Endothelial cell (in vitro differentiated cells): ENCODE measurements at regions not wholly inside any gene's neighbourhood (a gene's known extent, or its start where the extent isn't known, plus 50 kb on each side); places are given as distances from the start of the nearest gene placed in this dataset.

Source experiments
- DNase-seq: peaks from one replicate; pipeline ENCODE4 v3.0.0; 2021; ENCODE audit warnings: low spot score
- H3K27ac Mint-ChIP-seq: one replicate; pipeline ENCODE4 v1.8.0; 2021; ENCODE audit warnings: mixed read lengths, inconsistent platforms; ENCODE audit not compliant: unreplicated experiment
- H3K27me3 Mint-ChIP-seq: one replicate; pipeline ENCODE4 v1.8.0; 2021; ENCODE audit warnings: mild to moderate bottlenecking, moderate library complexity, mixed read lengths, inconsistent platforms; ENCODE audit not compliant: unreplicated experiment
- H3K36me3 Mint-ChIP-seq: one replicate; pipeline ENCODE4 v1.8.0; 2021; ENCODE audit warnings: mild to moderate bottlenecking, low read depth, mixed read lengths, inconsistent platforms; ENCODE audit not compliant: unreplicated experiment
- H3K4me1 Mint-ChIP-seq: one replicate; pipeline ENCODE4 v1.8.0; 2021; ENCODE audit warnings: mild to moderate bottlenecking, mixed read lengths, inconsistent platforms; ENCODE audit not compliant: unreplicated experiment
- H3K4me3 Mint-ChIP-seq: one replicate; pipeline ENCODE4 v1.8.0; 2021; ENCODE audit warnings: mild to moderate bottlenecking, mixed read lengths, inconsistent platforms; ENCODE audit not compliant: unreplicated experiment
- H3K9me3 Mint-ChIP-seq: one replicate; pipeline ENCODE4 v1.8.0; 2021; ENCODE audit warnings: mixed read lengths, inconsistent platforms; ENCODE audit not compliant: unreplicated experiment
- TF ChIP-seq, protein P1 (sequence below): fragments of 200-600 bp; sonication (generic); IDR thresholded peaks from one replicate; pipeline ENCODE4 v1.5.0; 2021; ENCODE audit warnings: antibody characterized with exemption; ENCODE audit not compliant: unreplicated experiment

DNA sequence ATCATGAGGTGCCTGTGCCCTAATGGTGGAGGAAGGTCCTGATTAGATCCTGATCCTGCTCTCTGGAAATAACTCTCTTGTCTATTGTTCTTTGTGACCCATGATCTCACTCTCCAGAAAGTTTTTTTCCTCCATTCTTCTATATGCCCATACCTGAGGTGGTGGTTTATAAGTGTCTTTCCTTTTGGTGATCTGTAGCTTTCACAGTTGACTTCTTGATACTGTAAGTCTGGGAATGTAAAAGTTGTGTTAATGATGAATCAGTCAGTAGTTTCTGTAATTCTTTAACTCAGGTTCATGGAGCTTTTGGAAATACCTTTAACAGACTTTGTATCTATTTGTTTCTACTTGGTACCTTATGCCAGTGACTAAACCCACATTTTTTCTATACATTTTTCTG is 444.0 kb upstream of the FLRT2 start:
- TF ChIP-seq, protein P1, sequence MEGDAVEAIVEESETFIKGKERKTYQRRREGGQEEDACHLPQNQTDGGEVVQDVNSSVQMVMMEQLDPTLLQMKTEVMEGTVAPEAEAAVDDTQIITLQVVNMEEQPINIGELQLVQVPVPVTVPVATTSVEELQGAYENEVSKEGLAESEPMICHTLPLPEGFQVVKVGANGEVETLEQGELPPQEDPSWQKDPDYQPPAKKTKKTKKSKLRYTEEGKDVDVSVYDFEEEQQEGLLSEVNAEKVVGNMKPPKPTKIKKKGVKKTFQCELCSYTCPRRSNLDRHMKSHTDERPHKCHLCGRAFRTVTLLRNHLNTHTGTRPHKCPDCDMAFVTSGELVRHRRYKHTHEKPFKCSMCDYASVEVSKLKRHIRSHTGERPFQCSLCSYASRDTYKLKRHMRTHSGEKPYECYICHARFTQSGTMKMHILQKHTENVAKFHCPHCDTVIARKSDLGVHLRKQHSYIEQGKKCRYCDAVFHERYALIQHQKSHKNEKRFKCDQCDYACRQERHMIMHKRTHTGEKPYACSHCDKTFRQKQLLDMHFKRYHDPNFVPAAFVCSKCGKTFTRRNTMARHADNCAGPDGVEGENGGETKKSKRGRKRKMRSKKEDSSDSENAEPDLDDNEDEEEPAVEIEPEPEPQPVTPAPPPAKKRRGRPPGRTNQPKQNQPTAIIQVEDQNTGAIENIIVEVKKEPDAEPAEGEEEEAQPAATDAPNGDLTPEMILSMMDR = no peak
- no peaks in the 10 kb centered on the region for H3K36me3 Mint-ChIP-seq
- H3K4me1 Mint-ChIP-seq = no peaks in the 10 kb centered on the region
- H3K27me3 Mint-ChIP-seq = no peaks in the 10 kb centered on the region
- no peak for DNase-seq
- no peak overlapping the region for H3K27ac Mint-ChIP-seq
- no peak overlapping the region for H3K4me3 Mint-ChIP-seq
- H3K9me3 Mint-ChIP-seq = no peaks in the 10 kb centered on the region

DNA sequence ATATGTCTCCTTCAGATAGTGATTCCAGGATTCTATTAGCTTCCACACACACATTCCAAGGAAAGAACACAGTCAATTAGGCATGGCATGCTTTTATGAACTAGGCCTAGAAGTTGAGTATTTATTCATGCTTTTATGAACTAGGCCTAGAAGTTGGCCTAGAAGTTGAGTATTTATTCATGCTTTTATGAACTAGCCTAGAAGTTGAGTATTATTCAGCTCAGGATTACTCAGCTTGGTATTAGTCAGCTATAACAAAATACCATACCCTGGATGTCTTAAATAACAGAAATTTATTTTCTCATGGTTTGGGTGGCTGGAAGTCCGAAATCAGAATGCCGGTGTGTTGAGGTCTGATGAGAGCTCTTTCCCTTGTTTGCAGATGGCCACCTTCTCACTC is 442.7 kb upstream of the FLRT2 start:
- H3K4me1 Mint-ChIP-seq = no peaks in the 10 kb centered on the region
- no peak for DNase-seq
- H3K4me3 Mint-ChIP-seq = no peak overlapping the region
- H3K27ac Mint-ChIP-seq = no peak overlapping the region
- H3K9me3 Mint-ChIP-seq = no peaks in the 10 kb centered on the region
- H3K36me3 Mint-ChIP-seq = no peaks in the 10 kb centered on the region
- H3K27me3 Mint-ChIP-seq = no peaks in the 10 kb centered on the region
- TF ChIP-seq, protein P1 = no peak

DNA sequence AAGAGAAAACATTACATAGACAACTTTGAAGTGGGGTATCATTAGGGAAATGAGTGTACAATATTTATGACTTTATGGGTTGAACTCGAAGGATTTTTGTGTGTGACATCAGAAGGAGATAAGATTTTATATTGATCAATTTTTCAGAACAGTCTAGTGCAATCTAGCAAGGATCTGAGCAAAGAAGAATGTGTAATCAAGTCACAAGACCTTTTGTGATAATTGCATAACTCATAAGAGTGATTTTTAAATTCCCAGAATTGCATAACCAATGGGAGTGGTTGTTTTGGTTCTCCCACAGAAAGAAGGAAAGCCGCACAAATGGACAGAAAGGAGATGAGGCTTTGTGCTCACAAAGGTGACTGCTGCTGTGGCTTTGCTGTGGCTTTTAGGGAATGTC is 441.8 kb upstream of the FLRT2 start:
- Mint-ChIP-seq H3K4me1 (no peaks in the 10 kb centered on the region), H3K36me3 (no peaks in the 10 kb centered on the region), H3K4me3 (no peak overlapping the region), H3K27me3 (no peaks in the 10 kb centered on the region), H3K27ac (no peak overlapping the region), H3K9me3 (no peaks in the 10 kb centered on the region)
- DNase-seq = no peak
- TF ChIP-seq, protein P1 = no peak

DNA sequence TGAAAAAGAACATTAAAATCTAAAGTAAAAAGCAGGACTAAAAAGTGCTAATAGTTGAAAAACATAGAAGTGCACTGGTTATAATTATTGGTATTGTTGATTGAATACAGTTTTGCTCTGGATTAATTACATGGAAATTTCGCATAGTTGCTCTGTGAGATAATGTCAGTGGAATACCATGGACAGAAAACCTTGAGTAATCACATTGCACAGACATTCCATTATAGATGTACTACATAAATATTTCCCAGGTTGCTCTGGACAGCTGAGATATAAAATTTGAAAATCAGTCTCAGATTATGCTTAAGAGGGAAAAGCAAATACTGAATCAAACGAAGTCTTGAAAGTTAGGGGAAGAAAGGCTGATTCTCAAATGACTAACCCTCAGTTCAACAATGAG is 439.3 kb upstream of the FLRT2 start:
- no peak overlapping the region for H3K4me3 Mint-ChIP-seq
- H3K9me3 Mint-ChIP-seq = no peaks in the 10 kb centered on the region
- no peak for DNase-seq
- H3K27me3 Mint-ChIP-seq = no peaks in the 10 kb centered on the region
- no peaks in the 10 kb centered on the region for H3K36me3 Mint-ChIP-seq
- no peak overlapping the region for H3K27ac Mint-ChIP-seq
- TF ChIP-seq, protein P1 = no peak
- no peaks in the 10 kb centered on the region for H3K4me1 Mint-ChIP-seq

DNA sequence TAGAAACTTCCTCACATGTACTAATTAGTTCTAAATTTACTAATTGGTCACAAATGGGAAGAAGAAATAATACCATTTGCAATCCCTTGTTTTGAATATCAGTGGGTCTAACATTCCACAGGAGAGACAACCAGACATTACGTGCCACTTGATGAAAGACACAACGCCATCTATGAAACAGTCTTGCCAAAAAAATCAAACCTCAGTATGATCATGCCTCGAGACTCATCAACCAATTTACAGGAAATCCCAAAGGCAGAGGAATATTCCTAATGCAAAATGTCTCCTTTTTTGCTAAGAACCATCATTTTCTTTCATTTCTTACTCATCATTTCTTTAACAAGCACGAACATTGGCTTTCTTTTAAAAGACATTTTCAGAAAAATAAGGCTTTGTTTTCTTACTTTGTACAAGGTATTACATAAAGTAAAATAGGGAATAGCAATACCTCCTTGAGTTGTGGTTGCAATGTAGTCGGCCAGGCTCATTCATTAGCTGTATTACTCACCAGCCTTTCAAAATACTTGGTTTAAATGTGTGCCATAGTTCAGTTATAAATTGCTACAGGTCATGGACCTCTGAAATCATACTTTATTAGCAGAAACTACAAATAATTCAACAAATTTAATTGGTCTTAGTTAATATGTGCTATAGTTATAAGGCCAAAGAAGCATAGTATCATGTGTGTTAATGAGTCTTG is 436.2 kb upstream of the FLRT2 start:
- H3K4me3 Mint-ChIP-seq = no peak overlapping the region
- no peaks in the 10 kb centered on the region for H3K9me3 Mint-ChIP-seq
- H3K27me3 Mint-ChIP-seq = no peaks in the 10 kb centered on the region
- H3K4me1 Mint-ChIP-seq = no peaks in the 10 kb centered on the region
- DNase-seq = no peak
- H3K27ac Mint-ChIP-seq = no peak overlapping the region
- no peaks in the 10 kb centered on the region for H3K36me3 Mint-ChIP-seq
- TF ChIP-seq, protein P1 = no peak
